Suprapubic skin (tissue), 4 donors: ENCODE measurements at regions not wholly inside any gene's neighbourhood (a gene's known extent, or its start where the extent isn't known, plus 50 kb on each side); places are given as distances from the start of the nearest gene placed in this dataset.

Experiments used
- CTCF ChIP-seq, 2 donors: fragments of 200-600 bp in 1 of 2; fragments of 450-650 bp in 1 of 2; sonication (generic) in 1 of 2; IDR thresholded peaks; one replicate each; pipeline ENCODE4 v1.5.1; 2016 to 2019; ENCODE audit warnings: antibody characterized with exemption in 2 of 2, mild to moderate bottlenecking in 1 of 2, moderate library complexity in 1 of 2
- EP300 ChIP-seq: sonication (generic); formaldehyde crosslinking; IDR thresholded peaks from one replicate; pipeline ENCODE4 v1.6.1; 2017; ENCODE audit warnings: antibody characterized with exemption
- POLR2A ChIP-seq, 2 donors: fragments of 450-650 bp; IDR thresholded peaks; one replicate each; pipeline ENCODE4 v1.6.1; 2017; ENCODE audit warnings: antibody characterized with exemption in 2 of 2, mild to moderate bottlenecking in 2 of 2, moderate library complexity in 2 of 2
- POLR2AphosphoS5 ChIP-seq, 3 donors: sonication (generic); formaldehyde crosslinking; IDR thresholded peaks; one replicate each; pipeline ENCODE4 v1.6.1; 2017; ENCODE audit warnings: antibody characterized with exemption in 3 of 3

DNA sequence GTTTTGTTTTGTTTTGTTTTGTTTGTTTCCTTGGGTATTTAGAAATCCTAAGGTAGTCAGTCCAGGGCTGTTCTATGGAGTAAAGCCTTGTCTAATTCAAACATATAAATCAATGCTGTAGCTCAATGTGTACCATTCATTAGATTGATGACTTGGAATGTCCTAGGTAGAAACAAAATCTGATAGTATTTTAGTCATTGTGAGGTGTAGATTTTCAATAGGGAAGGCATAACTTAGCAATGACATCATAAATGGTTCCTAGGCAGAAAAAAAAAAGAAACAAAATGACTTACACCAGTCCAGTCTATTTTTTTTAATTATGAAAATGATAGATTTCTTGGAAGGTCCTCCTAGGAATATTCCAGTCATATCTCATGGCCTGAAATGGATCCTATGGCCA, 189.9 kb downstream of the SPRY2 start:
- TF ChIP-seq CTCF (IDR thresholded peaks at IDR 0.05) (no peak), POLR2AphosphoS5 (IDR thresholded peaks at IDR 0.05) (no peak), EP300 (no peak), POLR2A (IDR thresholded peaks at IDR 0.05) (no peak)
